Activated naive CD4-positive, alpha-beta T cell treated with anti-CD3 and anti-CD28 coated beads for 36 hours (primary cell): ENCODE measurements at regions not wholly inside any gene's neighbourhood (a gene's known extent, or its start where the extent isn't known, plus 50 kb on each side); places are given as distances from the start of the nearest gene placed in this dataset.

Source experiments
- CTCF ChIA-PET: fragments of 350-600 bp; sonication (Branson Sonifier 250); formaldehyde crosslinking; loops from one replicate; lab custom pipeline; 2021; ENCODE audit warnings: antibody characterized with exemption; lab: Charles Lee
- DNase-seq: peaks from one replicate; pipeline ENCODE4 v3.0.0-alpha.2; 2020
- H3K27ac Mint-ChIP-seq: one replicate; pipeline ENCODE4 v1.8.0; 2021; ENCODE audit warnings: mild to moderate bottlenecking, mixed read lengths
- H3K27me3 Mint-ChIP-seq: one replicate; pipeline ENCODE4 v1.8.0; 2021; ENCODE audit warnings: low read depth, mixed read lengths
- H3K36me3 Mint-ChIP-seq: one replicate; pipeline ENCODE4 v1.8.0; 2021; ENCODE audit warnings: low read depth, mixed read lengths
- H3K4me1 Mint-ChIP-seq: one replicate; pipeline ENCODE4 v1.8.0; 2021; ENCODE audit warnings: low read depth, mixed read lengths
- H3K4me3 Mint-ChIP-seq: one replicate; pipeline ENCODE4 v1.8.0; 2021; ENCODE audit warnings: mild to moderate bottlenecking, moderate library complexity, mixed read lengths
- H3K9me3 Mint-ChIP-seq: one replicate; pipeline ENCODE4 v1.8.0; 2021; ENCODE audit warnings: mixed read lengths
- intact Hi-C: fragments of 100-400 bp; cut with micrococcal nuclease; formaldehyde crosslinking; loops from one replicate; pipeline ENCODE4 v1.15.1; 2023

GRCh38 chr18:41579185-41579584 lies 375.8 kb upstream of the PIK3C3 start:
- H3K4me1 Mint-ChIP-seq, result no peaks in the 10 kb centered on the region
- H3K9me3 Mint-ChIP-seq, result no peaks in the 10 kb centered on the region
- no peak for DNase-seq
- H3K36me3 Mint-ChIP-seq, result no peaks in the 10 kb centered on the region
- intact Hi-C loops, result no loop called here
- no peak overlapping the region for H3K4me3 Mint-ChIP-seq
- CTCF ChIA-PET, result no interaction called here
- no peaks in the 10 kb centered on the region for H3K27me3 Mint-ChIP-seq
- no peak overlapping the region for H3K27ac Mint-ChIP-seq

GRCh38 chr18:41577529-41577928 lies 377.5 kb upstream of the PIK3C3 start:
- no peak overlapping the region for H3K27ac Mint-ChIP-seq
- no peaks in the 10 kb centered on the region for H3K36me3 Mint-ChIP-seq
- no peak overlapping the region for H3K4me3 Mint-ChIP-seq
- CTCF ChIA-PET, result no interaction called here
- H3K4me1 Mint-ChIP-seq, result no peaks in the 10 kb centered on the region
- intact Hi-C loops, result no loop called here
- H3K9me3 Mint-ChIP-seq, result no peaks in the 10 kb centered on the region
- no peaks in the 10 kb centered on the region for H3K27me3 Mint-ChIP-seq
- DNase-seq, result no peak

GRCh38 chr18:41576643-41577042 lies 378.4 kb upstream of the PIK3C3 start:
- Mint-ChIP-seq H3K36me3 (no peaks in the 10 kb centered on the region), H3K4me1 (no peaks in the 10 kb centered on the region), H3K27me3 (no peaks in the 10 kb centered on the region), H3K4me3 (no peak overlapping the region), H3K9me3 (no peaks in the 10 kb centered on the region), H3K27ac (no peak overlapping the region)
- intact Hi-C loops, result no loop called here
- DNase-seq, result no peak
- CTCF ChIA-PET, result no interaction called here

GRCh38 chr18:41569867-41570266 lies 385.2 kb upstream of the PIK3C3 start:
- Mint-ChIP-seq H3K4me1 (no peaks in the 10 kb centered on the region), H3K4me3 (no peak overlapping the region), H3K27ac (no peak overlapping the region), H3K36me3 (no peaks in the 10 kb centered on the region), H3K27me3 (no peaks in the 10 kb centered on the region), H3K9me3 (no peaks in the 10 kb centered on the region)
- intact Hi-C loops, result no loop called here
- DNase-seq, result no peak
- CTCF ChIA-PET, result no interaction called here

GRCh38 chr18:41561961-41562360 lies 393.1 kb upstream of the PIK3C3 start:
- Mint-ChIP-seq H3K9me3 (no peaks in the 10 kb centered on the region), H3K27ac (no peak overlapping the region), H3K27me3 (no peaks in the 10 kb centered on the region), H3K4me1 (no peaks in the 10 kb centered on the region), H3K4me3 (no peak overlapping the region), H3K36me3 (no peaks in the 10 kb centered on the region)
- intact Hi-C loops, result no loop called here
- CTCF ChIA-PET, result no interaction called here
- no peak for DNase-seq

GRCh38 chr18:41558715-41559114 lies 396.3 kb upstream of the PIK3C3 start:
- intact Hi-C loops, result no loop called here
- DNase-seq, result no peak
- CTCF ChIA-PET, result no interaction called here
- Mint-ChIP-seq H3K36me3 (no peaks in the 10 kb centered on the region), H3K27me3 (no peaks in the 10 kb centered on the region), H3K4me1 (no peaks in the 10 kb centered on the region), H3K9me3 (no peaks in the 10 kb centered on the region), H3K4me3 (no peak overlapping the region), H3K27ac (no peak overlapping the region)

- Mint-ChIP-seq H3K27me3 (no peaks in the 10 kb centered on the region), H3K36me3 (no peaks in the 10 kb centered on the region), H3K4me3 (no peak overlapping the region), H3K4me1 (no peaks in the 10 kb centered on the region), H3K9me3 (no peaks in the 10 kb centered on the region), H3K27ac (no peak overlapping the region)
- DNase-seq, result no peak
- CTCF ChIA-PET, result no interaction called here
- intact Hi-C loops, result no loop called here
Observed at GRCh38 chr18:41553716-41554115, 401.3 kb upstream of the PIK3C3 start.

GRCh38 chr18:41548521-41549260 lies 406.3 kb upstream of the PIK3C3 start:
- Mint-ChIP-seq H3K36me3 (no peaks in the 10 kb centered on the region), H3K27me3 (no peaks in the 10 kb centered on the region), H3K4me1 (no peaks in the 10 kb centered on the region), H3K9me3 (no peaks in the 10 kb centered on the region), H3K4me3 (no peak overlapping the region), H3K27ac (no peak overlapping the region)
- DNase-seq, result no peak
- intact Hi-C loops, result no loop called here
- CTCF ChIA-PET, result no interaction called here

GRCh38 chr18:41545091-41545888 lies 409.7 kb upstream of the PIK3C3 start:
- Mint-ChIP-seq H3K27ac (no peak overlapping the region), H3K4me1 (no peaks in the 10 kb centered on the region), H3K9me3 (no peaks in the 10 kb centered on the region), H3K27me3 (no peaks in the 10 kb centered on the region), H3K36me3 (no peaks in the 10 kb centered on the region), H3K4me3 (no peak overlapping the region)
- intact Hi-C loops, result no loop called here
- CTCF ChIA-PET, result no interaction called here
- no peak for DNase-seq

GRCh38 chr18:41543815-41544214 lies 411.2 kb upstream of the PIK3C3 start:
- CTCF ChIA-PET, result no interaction called here
- no peaks in the 10 kb centered on the region for H3K27me3 Mint-ChIP-seq
- no peaks in the 10 kb centered on the region for H3K36me3 Mint-ChIP-seq
- no peak overlapping the region for H3K4me3 Mint-ChIP-seq
- no peaks in the 10 kb centered on the region for H3K9me3 Mint-ChIP-seq
- no peak overlapping the region for H3K27ac Mint-ChIP-seq
- H3K4me1 Mint-ChIP-seq, result no peaks in the 10 kb centered on the region
- intact Hi-C loops, result no loop called here
- DNase-seq, result no peak

- no peaks in the 10 kb centered on the region for H3K4me1 Mint-ChIP-seq
- H3K36me3 Mint-ChIP-seq, result no peaks in the 10 kb centered on the region
- CTCF ChIA-PET, result no interaction called here
- no peak overlapping the region for H3K27ac Mint-ChIP-seq
- DNase-seq, result no peak
- intact Hi-C loops, result no loop called here
- no peaks in the 10 kb centered on the region for H3K27me3 Mint-ChIP-seq
- H3K4me3 Mint-ChIP-seq, result no peak overlapping the region
- no peaks in the 10 kb centered on the region for H3K9me3 Mint-ChIP-seq
Observed at GRCh38 chr18:41540237-41540871, 414.7 kb upstream of the PIK3C3 start.

- intact Hi-C loops, result no loop called here
- H3K27ac Mint-ChIP-seq, result no peak overlapping the region
- no peaks in the 10 kb centered on the region for H3K4me1 Mint-ChIP-seq
- H3K9me3 Mint-ChIP-seq, result no peaks in the 10 kb centered on the region
- no peaks in the 10 kb centered on the region for H3K36me3 Mint-ChIP-seq
- CTCF ChIA-PET, result no interaction called here
- H3K4me3 Mint-ChIP-seq, result no peak overlapping the region
- no peaks in the 10 kb centered on the region for H3K27me3 Mint-ChIP-seq
- DNase-seq, result no peak
Observed at GRCh38 chr18:41538751-41539150, 416.3 kb upstream of the PIK3C3 start.

GRCh38 chr18:41537666-41538065 lies 417.4 kb upstream of the PIK3C3 start:
- intact Hi-C loops, result no loop called here
- no peak overlapping the region for H3K4me3 Mint-ChIP-seq

More at GRCh38 chr18:41537666-41538065, 417.4 kb upstream of the PIK3C3 start:
- H3K27ac Mint-ChIP-seq, result no peak overlapping the region
- no peak for DNase-seq
- H3K27me3 Mint-ChIP-seq, result no peaks in the 10 kb centered on the region
- H3K36me3 Mint-ChIP-seq, result no peaks in the 10 kb centered on the region
- H3K4me1 Mint-ChIP-seq, result no peaks in the 10 kb centered on the region
- CTCF ChIA-PET, result no interaction called here
- no peaks in the 10 kb centered on the region for H3K9me3 Mint-ChIP-seq
